ENCODE measurements at regions not wholly inside any gene's neighbourhood (a gene's known extent, or its start where the extent isn't known, plus 50 kb on each side); places are given as distances from the start of the nearest gene placed in this dataset.

- no peak overlapping the region for H3K27ac Mint-ChIP-seq
- Histone ChIP-seq H4K20me1 (ENCODE audit: control insufficient read depth, insufficient read depth, insufficient read length) (no peaks in the 10 kb centered on the region), H3K14ac (ENCODE audit: insufficient read depth, low read length) (no peak overlapping the region), H3K79me1 (ENCODE audit: insufficient read depth, low read depth, low read length, poor library complexity, severe bottlenecking) (no peaks in the 10 kb centered on the region), H2BK12ac (ENCODE audit: insufficient read length, low read depth, low read length) (no peak overlapping the region), H2BK5ac (ENCODE audit: insufficient read length, low read length) (no peak overlapping the region), H4K5ac (ENCODE audit: insufficient read length, low read depth, low read length) (no peak overlapping the region), H3K4me1 (ENCODE audit: insufficient read depth, low read length) (no peaks in the 10 kb centered on the region), H3K27ac (ENCODE audit: insufficient read length, low read depth, low read length) (no peak overlapping the region), H4K91ac (ENCODE audit: insufficient read length, low read depth, low read length) (no peak overlapping the region), H3K56ac (ENCODE audit: insufficient read length, low read depth, low read length) (no peak overlapping the region), H3K27me3 (ENCODE audit: insufficient read depth, low read length) (no peaks in the 10 kb centered on the region), H2BK120ac (ENCODE audit: low read depth, low read length, poor library complexity, severe bottlenecking) (no peak overlapping the region), H2BK15ac (ENCODE audit: low read depth, low read length) (no peak overlapping the region), H2AK5ac (ENCODE audit: insufficient read length, low read length) (no peak overlapping the region), H2AFZ (ENCODE audit: low read length) (no peak overlapping the region), H2BK20ac (ENCODE audit: low read depth, low read length, poor library complexity, severe bottlenecking) (no peak overlapping the region), H3T11ph (ENCODE audit: low read length) (no peak overlapping the region), H3K4me2 (ENCODE audit: insufficient read depth, insufficient read length, low read length) (no peak overlapping the region), H3K79me2 (ENCODE audit: insufficient read depth, low read length) (no peaks in the 10 kb centered on the region), H3K18ac (ENCODE audit: insufficient read length, low read depth, low read length) (no peak overlapping the region), H3K23me2 (ENCODE audit: insufficient read length, low read depth, low read length, poor library complexity, severe bottlenecking) (no peaks in the 10 kb centered on the region), H3K9ac (ENCODE audit: extremely low read depth, insufficient read length, low read length) (no peak overlapping the region), H3K23ac (ENCODE audit: insufficient read length, low read depth, low read length) (no peak overlapping the region), H3K9me3 (ENCODE audit: control insufficient read depth, low read depth, low read length) (no peaks in the 10 kb centered on the region), H4K8ac (replicated peaks; ENCODE audit: insufficient read length, low read depth, low read length) (no peak overlapping the region), H3K4ac (ENCODE audit: low read depth, low read length) (no peak overlapping the region)
- H3K4me1 Mint-ChIP-seq = peaks cover 5% of the 10 kb centered on the region in 2 experiments; a peak in 3 of 4 replicates
- no peaks in the 10 kb centered on the region for H3K9me3 Mint-ChIP-seq
- TF ChIP-seq CTCF (conservative IDR thresholded peaks at IDR 0.05) = no peak
- no peak for DNase-seq
- WGBS (ENCODE audit: extremely low coverage, insufficient read length, low lambda C conversion rate) = no CpG with 5 or more reads among the region's 11 CpGs
- H3K36me3 Mint-ChIP-seq (ENCODE audit: insufficient read depth in 1 of 3, low read depth in 3 of 3) = no peaks in the 10 kb centered on the region
- H3K4me3 Mint-ChIP-seq = no peak overlapping the region
- no peaks in the 10 kb centered on the region; the same call in 1 of the 2 replicates for H3K27me3 Mint-ChIP-seq (ENCODE audit: low read depth)
Observed at GRCh38 chr13:107209824-107210722, 642.1 kb upstream of the ARGLU1 start.

Measured in H9 (cell line).